Fibroblast of lung (primary cell): ENCODE measurements at regions not wholly inside any gene's neighbourhood (a gene's known extent, or its start where the extent isn't known, plus 50 kb on each side); places are given as distances from the start of the nearest gene placed in this dataset.

Experiments used
- EZH2 ChIP-seq: IDR thresholded peaks from 2 replicates; pipeline ENCODE4 v1.5.1; 2012; ENCODE audit warnings: low read length, control low read depth, mild to moderate bottlenecking; ENCODE audit errors: missing control alignments
- TF ChIP-seq, protein P1 (sequence below), 2 donors: IDR thresholded peaks in 1 of 2; conservative IDR thresholded peaks in 1 of 2; 1 replicate in 1 of 2; 2 replicates in 1 of 2; pipeline ENCODE4 v1.5.1; 2011 to 2012; ENCODE audit warnings: low read length in 2 of 2, control low read depth in 1 of 2, inconsistent platforms in 1 of 2, low read depth in 1 of 2, mild to moderate bottlenecking in 1 of 2

GRCh38 chr22:47437636-47438035 is 675.2 kb downstream of the TBC1D22A start:
- no peak for TF ChIP-seq EZH2
- TF ChIP-seq, protein P1, sequence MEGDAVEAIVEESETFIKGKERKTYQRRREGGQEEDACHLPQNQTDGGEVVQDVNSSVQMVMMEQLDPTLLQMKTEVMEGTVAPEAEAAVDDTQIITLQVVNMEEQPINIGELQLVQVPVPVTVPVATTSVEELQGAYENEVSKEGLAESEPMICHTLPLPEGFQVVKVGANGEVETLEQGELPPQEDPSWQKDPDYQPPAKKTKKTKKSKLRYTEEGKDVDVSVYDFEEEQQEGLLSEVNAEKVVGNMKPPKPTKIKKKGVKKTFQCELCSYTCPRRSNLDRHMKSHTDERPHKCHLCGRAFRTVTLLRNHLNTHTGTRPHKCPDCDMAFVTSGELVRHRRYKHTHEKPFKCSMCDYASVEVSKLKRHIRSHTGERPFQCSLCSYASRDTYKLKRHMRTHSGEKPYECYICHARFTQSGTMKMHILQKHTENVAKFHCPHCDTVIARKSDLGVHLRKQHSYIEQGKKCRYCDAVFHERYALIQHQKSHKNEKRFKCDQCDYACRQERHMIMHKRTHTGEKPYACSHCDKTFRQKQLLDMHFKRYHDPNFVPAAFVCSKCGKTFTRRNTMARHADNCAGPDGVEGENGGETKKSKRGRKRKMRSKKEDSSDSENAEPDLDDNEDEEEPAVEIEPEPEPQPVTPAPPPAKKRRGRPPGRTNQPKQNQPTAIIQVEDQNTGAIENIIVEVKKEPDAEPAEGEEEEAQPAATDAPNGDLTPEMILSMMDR (conservative IDR thresholded peaks at IDR 0.05 in 1 of 2, IDR thresholded peaks at IDR 0.05 in 1 of 2; ENCODE audit: low read depth in 1 of 2, low read length in 2 of 2), result no peak
